IMR-90 (cell line): ENCODE measurements at regions not wholly inside any gene's neighbourhood (a gene's known extent, or its start where the extent isn't known, plus 50 kb on each side); places are given as distances from the start of the nearest gene placed in this dataset.

Source experiments
- ATAC-seq: fragments of 200-7000 bp; cut with Tn5 transposase; 2 replicates; pipeline ENCODE4 v1.9.1; 2020; ENCODE audit warnings: low read depth, mild to moderate bottlenecking, moderate library complexity
- BruUV-seq: library from RNA; stranded (reverse); fragments of 400-500 nt; replicated peaks from 2 replicates; lab custom pipeline; 2021; lab: Mats Ljungman, UMichigan
- CTCF ChIA-PET: fragments of 300-600 bp; formaldehyde crosslinking; extraction: SDS; loops from one replicate; lab custom pipeline; 2021; ENCODE audit warnings: antibody characterized with exemption; lab: Yijun Ruan, JAX
- POLR2A ChIA-PET: fragments of 300-600 bp; sonication (Branson Sonifier 250); formaldehyde crosslinking; loops from one replicate; lab custom pipeline; 2022; ENCODE audit warnings: antibody characterized with exemption; ENCODE audit not compliant: unreplicated experiment; lab: Charles Lee
- DNase-seq: peaks from one replicate; pipeline ENCODE4 v3.0.0; 2013
- H2AFZ ChIP-seq: replicated peaks from 2 replicates; pipeline ENCODE3; 2013; ENCODE audit warnings: low read length, mild to moderate bottlenecking; ENCODE audit not compliant: poor library complexity
- H2AK5ac ChIP-seq: 2 replicates; pipeline ENCODE4 v1.6.1; 2013; ENCODE audit warnings: low read depth, low read length, inconsistent platforms
- H2AK9ac ChIP-seq: replicated peaks from 2 replicates; pipeline ENCODE3; 2013; ENCODE audit warnings: mild to moderate bottlenecking, low read depth, low read length, moderate library complexity; ENCODE audit not compliant: poor library complexity
- H2BK120ac ChIP-seq: 2 replicates; pipeline ENCODE4 v1.6.1; 2013; ENCODE audit warnings: low read depth, low read length, inconsistent platforms
- H2BK15ac ChIP-seq: 3 replicates; pipeline ENCODE4 v1.6.1; 2013; ENCODE audit warnings: low read depth, low read length, inconsistent platforms
- H2BK20ac ChIP-seq: 2 replicates; pipeline ENCODE4 v1.6.1; 2013; ENCODE audit warnings: low read depth, mild to moderate bottlenecking, inconsistent platforms, low read length, moderate library complexity
- H2BK5ac ChIP-seq: 2 replicates; pipeline ENCODE4 v1.6.1; 2013; ENCODE audit warnings: mild to moderate bottlenecking, low read depth, low read length, inconsistent platforms; ENCODE audit not compliant: poor library complexity, severe bottlenecking
- H3K14ac ChIP-seq: replicated peaks from 2 replicates; pipeline ENCODE4 v1.6.1; 2013; ENCODE audit warnings: low read depth, low read length, inconsistent platforms
- H3K18ac ChIP-seq: 2 replicates; pipeline ENCODE4 v1.6.1; 2013; ENCODE audit warnings: low read depth, low read length, control low read depth
- H3K23ac ChIP-seq: 2 replicates; pipeline ENCODE4 v1.6.1; 2013; ENCODE audit warnings: low read depth, low read length, inconsistent platforms
- H3K27ac ChIP-seq: 2 replicates; pipeline ENCODE4 v1.5.1; 2013; ENCODE audit warnings: mild to moderate bottlenecking, control low read depth, low read length; ENCODE audit not compliant: insufficient read depth
- H3K27me3 ChIP-seq: 2 replicates; pipeline ENCODE4 v1.6.1; 2013; ENCODE audit warnings: low read length; ENCODE audit not compliant: control insufficient read depth, insufficient read depth
- H3K36me3 ChIP-seq: 2 replicates; pipeline ENCODE4 v1.6.1; 2013; ENCODE audit warnings: low read length, mixed read lengths; ENCODE audit not compliant: control insufficient read depth, insufficient read depth
- H3K4ac ChIP-seq: 2 replicates; pipeline ENCODE4 v1.6.1; 2013; ENCODE audit warnings: low read depth, low read length, inconsistent platforms
- H3K4me1 ChIP-seq: 2 replicates; pipeline ENCODE4 v1.6.1; 2013; ENCODE audit warnings: low read length, mixed read lengths; ENCODE audit not compliant: control insufficient read depth, insufficient read depth
- H3K4me2 ChIP-seq: 2 replicates; pipeline ENCODE4 v1.6.1; 2013; ENCODE audit warnings: low read depth, mild to moderate bottlenecking, control low read depth, low read length, moderate library complexity
- H3K4me3 ChIP-seq: 2 replicates; pipeline ENCODE4 v1.5.1; 2013; ENCODE audit warnings: low read depth, mild to moderate bottlenecking, control low read depth, low read length, moderate library complexity; ENCODE audit not compliant: insufficient read depth
- H3K56ac ChIP-seq: 2 replicates; pipeline ENCODE4 v1.6.1; 2013; ENCODE audit warnings: low read length, inconsistent platforms; ENCODE audit not compliant: insufficient read depth; ENCODE audit errors: extremely low read depth
- H3K79me1 ChIP-seq, 2 experiments: 2 replicates each; pipeline ENCODE4 v1.6.1; 2013; ENCODE audit warnings: low read length in 2 of 2, inconsistent platforms in 1 of 2, low read depth in 1 of 2
- H3K9ac ChIP-seq: 2 replicates; pipeline ENCODE4 v1.6.1; 2013; ENCODE audit warnings: low read depth, low read length, control low read depth
- H3K9me1 ChIP-seq: 2 replicates; pipeline ENCODE4 v1.6.1; 2013; ENCODE audit warnings: low read length, inconsistent platforms; ENCODE audit not compliant: insufficient read depth
- H3K9me3 ChIP-seq: 2 replicates; pipeline ENCODE4 v1.6.1; 2013; ENCODE audit warnings: low read length; ENCODE audit not compliant: control insufficient read depth, insufficient read depth
- H4K20me1 ChIP-seq: 2 replicates; pipeline ENCODE4 v1.6.1; 2013; ENCODE audit warnings: low read length, inconsistent platforms; ENCODE audit not compliant: insufficient read depth
- H4K5ac ChIP-seq: 2 replicates; pipeline ENCODE4 v1.6.1; 2013; ENCODE audit warnings: mild to moderate bottlenecking, low read depth, low read length, control low read depth
- H4K8ac ChIP-seq, 2 experiments: 2 replicates each; pipeline ENCODE4 v1.6.1; 2013; ENCODE audit warnings: low read depth in 2 of 2, low read length in 2 of 2, control low read depth in 1 of 2, inconsistent platforms in 1 of 2
- H4K91ac ChIP-seq: 2 replicates; pipeline ENCODE4 v1.6.1; 2013; ENCODE audit warnings: low read depth, low read length, inconsistent platforms; ENCODE audit not compliant: insufficient read depth
- CHD1 ChIP-seq: IDR thresholded peaks from 2 replicates; pipeline ENCODE4 v1.6.1; 2012; ENCODE audit warnings: low read depth, low read length, improper control_type of control experiment
- FOS ChIP-seq: fragments of 150-350 bp; IDR thresholded peaks from 2 replicates; pipeline ENCODE4 v1.6.1; 2016; ENCODE audit warnings: low read depth, low read length
- MAFK ChIP-seq: IDR thresholded peaks from 2 replicates; pipeline ENCODE4 v1.6.1; 2012; ENCODE audit warnings: low read depth, low read length, improper control_type of control experiment
- MAZ ChIP-seq: IDR thresholded peaks from 2 replicates; pipeline ENCODE4 v1.6.1; 2012; ENCODE audit warnings: low read depth, mild to moderate bottlenecking, low read length, improper control_type of control experiment, moderate library complexity, borderline replicate concordance
- NFE2L2 ChIP-seq: fragments of 150-350 bp; IDR thresholded peaks from 2 replicates; pipeline ENCODE4 v1.6.1; 2016; ENCODE audit warnings: low read depth, mild to moderate bottlenecking, low read length
- POLR2A ChIP-seq: IDR thresholded peaks from 2 replicates; pipeline ENCODE4 v1.6.1; 2012; ENCODE audit warnings: mild to moderate bottlenecking, low read depth, low read length
- RFX5 ChIP-seq: IDR thresholded peaks from 2 replicates; pipeline ENCODE4 v1.8.0; 2012; ENCODE audit warnings: low read depth, mild to moderate bottlenecking, low read length, moderate library complexity
- SMC3 ChIP-seq: fragments of 150-350 bp; IDR thresholded peaks from 2 replicates; pipeline ENCODE4 v1.6.1; 2016; ENCODE audit warnings: low read depth, mild to moderate bottlenecking, antibody characterized with exemption, low read length, moderate library complexity
- USF2 ChIP-seq: fragments of 150-350 bp; IDR thresholded peaks from 2 replicates; pipeline ENCODE4 v1.6.1; 2017; ENCODE audit warnings: mild to moderate bottlenecking, antibody characterized with exemption, low read length, low read depth
- WGBS, 2 experiments: methylation state at CpG; one replicate each; pipeline versions ENCODE4 v1.1.5 to v1.1.7; 2013; ENCODE audit warnings: missing lambda C conversion rate in 2 of 2; ENCODE audit not compliant: insufficient read length in 1 of 2; ENCODE audit errors: extremely low coverage in 2 of 2; 5-methylcytosine and 5-hydroxymethylcytosine counted together
- dilution Hi-C: fragments of 300-500 bp; cut with HindIII; formaldehyde crosslinking; loops from one replicate; pipeline ENCODE4 v1.14.3; 2018; ENCODE audit warnings: low sequenced_read_pairs; ENCODE audit not compliant: unreplicated experiment
- in situ Hi-C: fragments of 300-500 bp; cut with MboI; formaldehyde crosslinking; loops from 3 replicates; pipeline ENCODE4 v1.14.3; 2019; ENCODE audit warnings: low sequenced_read_pairs, inconsistent platforms, mixed read lengths
- intact Hi-C: fragments of 100-400 bp; cut with micrococcal nuclease; formaldehyde crosslinking; loops from 2 replicates; pipeline ENCODE4 v1.10.0; 2022

DNA sequence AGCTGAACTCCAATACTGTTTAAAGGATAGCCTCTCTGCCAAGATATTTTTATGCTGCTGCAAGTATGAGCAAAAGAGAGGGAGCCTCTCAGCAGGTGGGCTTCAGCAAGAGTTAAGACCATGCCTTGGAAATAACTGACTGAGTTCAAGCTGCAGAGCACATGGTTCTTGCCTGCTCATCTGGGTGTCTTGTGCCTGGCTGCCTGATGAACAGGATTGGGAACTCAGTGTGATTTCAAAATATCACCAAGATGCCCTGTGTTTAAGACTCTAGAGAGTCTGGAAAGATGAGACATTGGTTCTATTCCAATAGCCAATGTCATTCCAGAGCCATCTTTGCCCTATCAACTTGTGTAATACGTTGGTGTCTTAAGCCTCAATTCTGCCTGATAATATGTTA lies 147.5 kb upstream of the VEPH1 start:
- no TSS peak for BruUV-seq
- no CpG with 5 or more reads among the region's 1 CpG for WGBS, 2 experiments

More for the DNA sequence above, 147.5 kb upstream of the VEPH1 start:
- POLR2A ChIA-PET, result no interaction called here
- H3K14ac ChIP-seq, result no peak overlapping the region
- H2BK5ac ChIP-seq, result no peak overlapping the region
- no peaks in the 10 kb centered on the region for H3K27me3 ChIP-seq
- no peak overlapping the region for H3K4me2 ChIP-seq
- dilution Hi-C loops, result no loop called here
- H3K4ac ChIP-seq, result no peak overlapping the region
- no peak overlapping the region for H2BK120ac ChIP-seq
- no peak for DNase-seq
- no peak overlapping the region for H3K23ac ChIP-seq
- no peak overlapping the region for H3K9ac ChIP-seq
- in situ Hi-C loops, result no loop called here
- no peaks in the 10 kb centered on the region for H3K9me1 ChIP-seq
- TF ChIP-seq POLR2A, result no peak
- no peak for TF ChIP-seq MAZ
- TF ChIP-seq USF2, result no peak
- TF ChIP-seq SMC3, result no peak
- TF ChIP-seq MAFK, result no peak
- no peak for TF ChIP-seq CHD1
- TF ChIP-seq FOS, result no peak
- TF ChIP-seq NFE2L2, result no peak
- no peak for TF ChIP-seq RFX5
- CTCF ChIA-PET, result no interaction called here
- no peak overlapping the region for H4K91ac ChIP-seq
- no peak overlapping the region for H4K5ac ChIP-seq
- H3K4me3 ChIP-seq, result no peak overlapping the region
- no peak overlapping the region for H2AK9ac ChIP-seq
- intact Hi-C loops, result no loop called here
- H2BK20ac ChIP-seq, result no peak overlapping the region
- H3K4me1 ChIP-seq, result no peaks in the 10 kb centered on the region
- H4K20me1 ChIP-seq, result no peaks in the 10 kb centered on the region
- no peaks in the 10 kb centered on the region for H3K9me3 ChIP-seq
- no peak overlapping the region for H2AK5ac ChIP-seq
- H3K79me1 ChIP-seq, result no peaks in the 10 kb centered on the region
- no peak overlapping the region for H3K27ac ChIP-seq
- no peaks in the 10 kb centered on the region for H3K36me3 ChIP-seq
- H2AFZ ChIP-seq, result no peak overlapping the region
- H3K56ac ChIP-seq, result no peak overlapping the region
- H2BK15ac ChIP-seq, result no peak overlapping the region
- ATAC-seq, result no peak
- H3K18ac ChIP-seq, result no peak overlapping the region
- H4K8ac ChIP-seq, result no peak overlapping the region
